ENCODE measurements at regions not wholly inside any gene's neighbourhood (a gene's known extent, or its start where the extent isn't known, plus 50 kb on each side); places are given as distances from the start of the nearest gene placed in this dataset.

GRCh38 chr20:11671015-11671511 is 246.6 kb upstream of the BTBD3 start:
- TF ChIP-seq TAF1 (IDR thresholded peaks at IDR 0.05; ENCODE audit: low read depth, low read length) (no peak), POLR2A (IDR thresholded peaks at IDR 0.05; ENCODE audit: low read depth, low read length) (no peak), POLR2AphosphoS5 (IDR thresholded peaks at IDR 0.05; ENCODE audit: low read depth, low read length) (no peak), PAX5 (IDR thresholded peaks at IDR 0.05; ENCODE audit: insufficient read depth, low read length, severe bottlenecking) (no peak), POU2F2 (IDR thresholded peaks at IDR 0.05; ENCODE audit: low read depth, low read length) (no peak)
